ENCODE measurements at regions not wholly inside any gene's neighbourhood (a gene's known extent, or its start where the extent isn't known, plus 50 kb on each side); places are given as distances from the start of the nearest gene placed in this dataset.

DNA sequence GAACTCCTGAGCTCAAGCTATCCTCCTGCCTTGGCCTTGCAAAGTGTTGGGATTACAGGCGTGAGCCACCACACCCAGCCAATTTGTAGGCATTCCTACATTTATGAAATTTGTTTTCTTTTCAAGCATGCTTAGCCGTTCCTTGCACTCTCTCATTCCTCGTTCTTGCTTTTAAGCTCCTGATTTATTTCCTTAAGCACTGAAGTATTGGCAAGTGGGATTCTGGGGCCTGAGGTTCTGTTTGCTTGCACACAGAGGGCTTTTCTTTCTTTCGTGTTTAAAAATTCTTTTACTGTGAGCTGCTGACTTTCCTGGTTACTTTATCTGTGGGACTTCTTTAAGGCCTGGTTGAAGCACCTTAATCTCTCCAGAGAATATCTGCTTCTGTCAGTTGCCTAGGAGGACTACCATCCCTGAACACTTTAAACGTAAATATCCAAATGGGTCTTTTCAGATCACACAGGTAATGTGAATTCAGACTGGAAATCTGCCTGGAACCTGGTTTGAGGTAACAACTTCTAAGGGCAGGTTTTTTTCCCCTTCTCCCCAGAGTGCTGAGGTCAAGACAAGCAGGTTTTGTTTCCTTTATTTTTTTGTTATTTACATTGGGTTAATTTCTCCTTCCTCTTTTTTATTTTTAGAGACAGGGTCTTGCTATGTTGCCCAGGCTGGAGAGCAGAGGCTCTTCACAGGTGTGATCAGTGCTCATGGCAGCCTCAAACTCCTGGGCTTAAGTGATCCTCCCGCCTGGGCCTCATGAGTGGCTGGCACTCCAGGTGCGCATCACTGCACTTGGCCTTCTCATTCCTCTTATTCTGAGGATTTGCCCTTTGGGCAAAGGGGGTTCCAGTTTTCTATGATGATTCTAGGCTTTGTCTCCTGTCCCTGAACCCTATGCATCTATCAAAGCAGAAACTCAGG lies 102.9 kb downstream of the PFKFB3 start:
- no peak for DNase-seq
- Mint-ChIP-seq H3K4me1 (ENCODE audit: low read depth) (peaks cover 16% of the 10 kb centered on the region), H3K36me3 (ENCODE audit: low read depth) (peaks cover 3% of the 10 kb centered on the region), H3K9me3 (no peaks in the 10 kb centered on the region), H3K4me3 (no peak overlapping the region), H3K27me3 (ENCODE audit: low read depth) (no peaks in the 10 kb centered on the region), H3K27ac (no peak overlapping the region)
- CTCF ChIA-PET = interaction anchor here (0.7 kb wide), 1 partner anchor 52 kb away, joined by 3 read pairs; no protein-coding TSS in a partner anchor
- intact Hi-C loops (cut with micrococcal nuclease) = no loop called here

DNA sequence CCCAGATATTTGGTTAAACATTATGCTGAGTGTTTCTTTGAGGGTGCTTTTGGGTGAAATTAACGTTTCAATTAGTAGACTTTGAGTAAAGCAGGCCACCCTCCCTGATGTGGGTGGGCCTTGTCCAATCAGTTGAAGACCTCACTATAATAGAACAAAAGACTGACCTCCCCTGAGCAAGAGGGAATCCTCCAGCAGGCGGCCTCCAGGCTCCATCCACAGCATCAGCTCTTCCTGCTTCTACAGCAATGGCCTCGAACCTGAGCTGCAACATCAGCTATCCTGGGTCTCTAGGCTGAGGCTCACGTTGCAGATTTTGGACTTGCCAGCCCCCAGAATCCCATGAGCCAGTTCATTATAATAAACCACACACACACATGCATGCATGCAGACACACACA lies 104.2 kb downstream of the PFKFB3 start:
- Mint-ChIP-seq H3K4me1 (ENCODE audit: low read depth) (peaks cover 13% of the 10 kb centered on the region), H3K27me3 (ENCODE audit: low read depth) (no peaks in the 10 kb centered on the region), H3K27ac (no peak overlapping the region), H3K36me3 (ENCODE audit: low read depth) (peaks cover 3% of the 10 kb centered on the region), H3K4me3 (no peak overlapping the region), H3K9me3 (no peaks in the 10 kb centered on the region)
- DNase-seq = no peak
- CTCF ChIA-PET = no interaction called here
- intact Hi-C loops (cut with micrococcal nuclease) = no loop called here

DNA sequence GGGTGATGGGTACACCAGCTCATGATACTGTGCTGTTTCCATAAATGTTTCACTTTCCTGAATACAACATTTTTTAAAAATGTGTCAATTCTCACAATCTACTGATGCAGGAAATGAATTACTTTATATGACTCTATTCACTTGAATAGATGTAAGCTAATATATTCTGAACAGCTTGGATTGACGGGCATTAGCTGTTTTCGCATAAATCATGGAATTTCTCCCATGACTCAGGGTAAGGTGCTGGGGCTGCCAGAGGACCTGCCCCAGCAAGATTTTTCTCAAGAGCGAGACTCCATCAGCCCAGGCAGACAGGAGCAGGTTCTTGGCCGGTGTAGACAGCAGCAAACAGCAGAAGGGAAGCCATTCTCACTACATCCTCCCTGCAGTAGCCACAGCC lies 107.1 kb downstream of the PFKFB3 start:
- Mint-ChIP-seq H3K27me3 (ENCODE audit: low read depth) (no peaks in the 10 kb centered on the region), H3K27ac (no peak overlapping the region), H3K9me3 (no peaks in the 10 kb centered on the region), H3K4me1 (ENCODE audit: low read depth) (peaks cover 13% of the 10 kb centered on the region), H3K4me3 (no peak overlapping the region), H3K36me3 (ENCODE audit: low read depth) (peaks cover 3% of the 10 kb centered on the region)
- DNase-seq = no peak
- CTCF ChIA-PET = interaction anchor here (1.1 kb wide), 1 partner anchor 107 kb away, joined by 3 read pairs; the partner anchor contains the start of gene PFKFB3
- intact Hi-C loops (cut with micrococcal nuclease) = no loop called here

DNA sequence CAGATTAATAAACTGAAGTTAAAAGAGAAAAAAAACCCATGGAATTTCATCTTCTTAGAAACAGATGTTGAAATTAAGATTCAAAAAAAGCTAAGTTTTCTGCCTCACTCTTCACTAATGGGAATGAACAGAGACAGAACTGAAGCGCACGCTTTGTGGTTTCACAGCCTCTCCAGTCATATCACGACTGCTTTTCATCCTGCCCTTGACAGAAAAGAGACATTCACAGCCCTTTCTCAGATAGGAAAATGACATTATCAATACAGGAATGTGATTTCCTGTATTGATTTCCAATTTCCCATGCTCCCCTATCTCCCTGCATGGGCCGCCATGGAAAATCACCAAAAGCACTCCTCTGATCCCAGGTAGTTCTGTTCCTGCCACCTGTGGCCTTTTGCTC lies 108.2 kb downstream of the PFKFB3 start:
- CTCF ChIA-PET = interaction anchor here (0.6 to 1.1 kb wide), 3 partner anchors 94 to 282 kb away, joined by 3 to 4 read pairs (median 4); partner anchors contain the start of gene PFKFB3

DNA sequence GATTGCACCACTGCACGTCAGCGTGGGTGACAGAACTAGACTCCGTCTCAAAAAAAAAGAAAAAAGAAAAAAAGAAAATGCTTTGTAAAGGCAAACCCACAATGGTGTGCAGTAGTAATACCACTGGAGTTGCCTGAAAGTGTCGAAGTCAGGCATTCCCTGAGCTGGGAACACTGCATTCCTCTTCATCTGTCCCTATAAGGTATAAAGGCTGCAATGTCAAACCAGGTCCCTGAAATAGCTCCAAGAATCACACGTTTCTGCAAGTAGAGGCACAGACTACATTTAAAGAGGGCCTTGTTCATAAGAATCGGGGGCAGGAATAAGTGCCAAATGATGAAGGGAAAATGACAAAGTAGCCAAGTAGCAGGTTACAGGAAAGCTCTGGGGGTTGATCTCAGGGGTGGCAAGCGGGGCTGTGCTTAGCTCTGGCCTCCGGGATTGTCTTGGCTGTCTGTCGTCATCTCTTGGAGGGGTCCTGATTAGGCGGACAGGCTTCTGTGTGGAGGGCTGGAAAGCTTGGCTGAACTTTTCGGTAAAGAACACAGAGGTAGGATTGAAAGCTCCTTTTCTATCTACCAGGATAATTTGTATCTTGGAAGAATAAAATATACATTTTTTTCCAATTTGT lies 109.1 kb downstream of the PFKFB3 start:
- H3K27me3 Mint-ChIP-seq (ENCODE audit: low read depth) = no peaks in the 10 kb centered on the region
- no peaks in the 10 kb centered on the region for H3K9me3 Mint-ChIP-seq
- H3K36me3 Mint-ChIP-seq (ENCODE audit: low read depth) = peaks cover 3% of the 10 kb centered on the region
- no peak overlapping the region for H3K4me3 Mint-ChIP-seq
- intact Hi-C loops (cut with micrococcal nuclease) = no loop called here
- peaks cover 13% of the 10 kb centered on the region for H3K4me1 Mint-ChIP-seq (ENCODE audit: low read depth)
- no peak for DNase-seq
- CTCF ChIA-PET = interaction anchor here (0.7 to 1.7 kb wide), 2 partner anchors 32 to 78 kb away, joined by 3 to 4 read pairs; no protein-coding TSS in a partner anchor
- no peak overlapping the region for H3K27ac Mint-ChIP-seq

More for the DNA sequence above, 108.2 kb downstream of the PFKFB3 start:
- peak; percentile 65 for DNase-seq
- intact Hi-C loops (cut with micrococcal nuclease) = no loop called here
- Mint-ChIP-seq H3K27me3 (ENCODE audit: low read depth) (no peaks in the 10 kb centered on the region), H3K36me3 (ENCODE audit: low read depth) (peaks cover 3% of the 10 kb centered on the region), H3K27ac (peak overlapping the region; percentile 8), H3K9me3 (no peaks in the 10 kb centered on the region), H3K4me1 (ENCODE audit: low read depth) (peaks cover 13% of the 10 kb centered on the region), H3K4me3 (no peak overlapping the region)

DNA sequence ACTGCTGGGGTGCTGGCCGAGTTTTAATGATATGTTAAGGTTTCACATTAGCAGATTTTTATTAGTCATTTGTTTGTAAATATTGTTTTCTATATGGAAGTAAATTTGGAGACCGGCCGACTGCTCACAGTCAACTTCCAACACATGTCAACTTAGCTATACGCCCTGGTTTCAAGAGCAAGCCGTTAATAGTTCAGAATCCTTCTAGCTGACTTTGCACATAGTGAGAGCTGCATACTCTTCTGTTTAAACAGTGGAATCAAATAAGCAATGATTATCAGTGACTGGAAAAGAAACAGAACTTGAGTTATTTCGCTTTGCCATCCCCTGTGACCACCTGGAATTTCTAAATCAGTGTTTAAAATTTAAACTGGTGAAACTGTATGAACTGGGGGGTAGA lies 109.9 kb downstream of the PFKFB3 start:
- CTCF ChIA-PET = interaction anchor here (1.2 to 1.7 kb wide), 2 partner anchors 32 to 89 kb away, joined by 3 read pairs; no protein-coding TSS in a partner anchor
- H3K27ac Mint-ChIP-seq = no peak overlapping the region
- no peaks in the 10 kb centered on the region for H3K36me3 Mint-ChIP-seq (ENCODE audit: low read depth)
- H3K4me1 Mint-ChIP-seq (ENCODE audit: low read depth) = peaks cover 13% of the 10 kb centered on the region
- DNase-seq = no peak
- H3K27me3 Mint-ChIP-seq (ENCODE audit: low read depth) = no peaks in the 10 kb centered on the region
- H3K4me3 Mint-ChIP-seq = no peak overlapping the region
- intact Hi-C loops (cut with micrococcal nuclease) = no loop called here
- no peaks in the 10 kb centered on the region for H3K9me3 Mint-ChIP-seq

DNA sequence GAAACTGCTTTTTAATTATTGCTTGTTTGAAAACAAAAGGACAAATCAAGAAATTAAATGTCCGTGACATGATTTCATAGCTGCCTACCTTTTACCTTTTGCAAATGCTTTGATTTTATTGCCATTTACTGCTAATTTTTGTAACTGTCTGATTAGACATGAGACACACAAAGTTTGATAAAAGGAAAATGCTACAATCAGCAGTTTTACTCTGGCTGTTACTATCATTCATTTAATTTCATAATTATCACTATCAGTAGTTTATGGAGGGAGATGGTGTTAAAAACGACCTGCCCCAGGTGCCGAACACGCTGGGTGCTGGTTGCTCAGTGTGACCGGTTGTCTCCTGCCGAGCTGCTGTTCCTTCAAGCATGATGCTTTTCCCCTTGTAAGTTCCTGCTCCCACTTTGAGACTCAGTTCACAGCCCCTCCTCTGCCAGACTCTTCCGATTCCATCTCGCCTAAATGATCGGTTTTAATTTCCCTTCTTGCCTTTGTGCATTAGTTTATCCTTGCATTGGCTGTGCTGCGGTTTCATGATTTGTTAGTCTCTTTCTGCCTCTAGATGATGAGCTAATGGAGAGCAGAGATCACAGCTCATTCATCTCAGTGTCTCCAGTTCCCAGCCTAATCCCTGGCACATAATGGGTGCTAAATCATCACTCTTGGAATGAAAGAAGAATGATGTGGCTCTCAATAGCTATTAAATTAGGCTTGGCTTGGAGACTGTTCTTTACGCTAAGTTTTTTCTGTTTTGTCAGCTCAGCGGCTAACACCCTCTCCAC lies 110.6 kb downstream of the PFKFB3 start:
- Mint-ChIP-seq H3K27me3 (ENCODE audit: low read depth) (no peaks in the 10 kb centered on the region), H3K4me3 (no peak overlapping the region), H3K36me3 (ENCODE audit: low read depth) (peaks cover under 1% of the 10 kb centered on the region), H3K27ac (no peak overlapping the region), H3K9me3 (no peaks in the 10 kb centered on the region), H3K4me1 (ENCODE audit: low read depth) (peaks cover 13% of the 10 kb centered on the region)
- no peak for DNase-seq
- intact Hi-C loops (cut with micrococcal nuclease) = no loop called here
- CTCF ChIA-PET = interaction anchor here (1.2 to 1.7 kb wide), 2 partner anchors 31 to 88 kb away, joined by 3 read pairs; no protein-coding TSS in a partner anchor

DNA sequence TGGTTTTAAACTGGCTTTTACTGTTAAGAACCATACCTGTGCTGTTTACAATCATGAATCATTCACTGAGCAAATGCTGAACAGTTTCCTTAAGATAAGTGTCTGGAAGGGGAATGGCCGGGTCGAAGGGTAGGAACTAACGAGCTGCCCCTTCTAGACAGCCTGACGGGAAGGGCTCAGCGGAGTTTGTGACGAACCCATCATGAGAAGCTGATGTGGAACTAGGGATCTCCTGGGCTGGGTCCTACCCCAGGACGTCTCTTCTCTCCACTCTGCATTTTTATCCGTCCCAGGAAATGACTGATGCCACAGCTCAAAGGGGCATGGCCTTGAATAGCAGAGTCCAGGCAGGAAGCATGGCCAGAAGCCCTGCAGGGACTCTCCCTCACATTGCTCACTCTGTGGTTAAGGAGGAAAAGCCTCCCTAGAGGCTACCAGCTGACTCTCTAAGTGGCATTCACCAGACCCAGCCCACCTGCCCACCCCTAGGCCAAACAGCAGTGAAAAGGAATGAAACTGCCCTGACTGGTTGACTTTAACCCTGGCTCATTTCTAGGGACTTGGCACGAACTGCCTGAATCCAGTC lies 112.0 kb downstream of the PFKFB3 start:
- Mint-ChIP-seq H3K27me3 (ENCODE audit: low read depth) (no peaks in the 10 kb centered on the region), H3K9me3 (no peaks in the 10 kb centered on the region), H3K27ac (no peak overlapping the region), H3K4me1 (ENCODE audit: low read depth) (peaks cover 11% of the 10 kb centered on the region), H3K36me3 (ENCODE audit: low read depth) (peaks cover 6% of the 10 kb centered on the region), H3K4me3 (no peak overlapping the region)
- intact Hi-C loops (cut with micrococcal nuclease) = no loop called here
- DNase-seq = no peak
- CTCF ChIA-PET = interaction anchor here (0.6 kb wide), 1 partner anchor 40 kb away, joined by 3 read pairs; no protein-coding TSS in a partner anchor

DNA sequence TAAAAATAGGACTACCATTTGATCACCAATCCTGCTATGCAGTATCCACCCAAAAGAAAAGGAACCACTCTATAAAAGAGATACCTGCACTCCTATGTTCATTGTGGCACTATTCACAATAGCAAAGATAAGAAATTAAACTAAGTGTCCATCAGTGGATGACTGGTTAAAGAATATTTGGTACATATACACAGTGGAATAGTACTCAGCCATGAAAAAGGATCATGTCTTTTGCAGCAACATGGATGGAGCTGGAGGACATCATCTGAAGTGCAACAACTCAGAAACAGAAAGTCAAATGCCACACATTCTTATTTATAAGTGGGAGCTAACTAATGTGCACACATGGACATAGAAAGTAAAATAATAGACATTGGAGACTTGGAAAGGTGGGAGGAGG lies 116.4 kb downstream of the PFKFB3 start:
- DNase-seq = no peak
- no peaks in the 10 kb centered on the region for H3K9me3 Mint-ChIP-seq
- CTCF ChIA-PET = no interaction called here
- H3K27me3 Mint-ChIP-seq (ENCODE audit: low read depth) = no peaks in the 10 kb centered on the region
- no peaks in the 10 kb centered on the region for H3K4me1 Mint-ChIP-seq (ENCODE audit: low read depth)
- peaks cover 6% of the 10 kb centered on the region for H3K36me3 Mint-ChIP-seq (ENCODE audit: low read depth)
- no peak overlapping the region for H3K4me3 Mint-ChIP-seq
- H3K27ac Mint-ChIP-seq = no peak overlapping the region
- intact Hi-C loops (cut with micrococcal nuclease) = no loop called here

DNA sequence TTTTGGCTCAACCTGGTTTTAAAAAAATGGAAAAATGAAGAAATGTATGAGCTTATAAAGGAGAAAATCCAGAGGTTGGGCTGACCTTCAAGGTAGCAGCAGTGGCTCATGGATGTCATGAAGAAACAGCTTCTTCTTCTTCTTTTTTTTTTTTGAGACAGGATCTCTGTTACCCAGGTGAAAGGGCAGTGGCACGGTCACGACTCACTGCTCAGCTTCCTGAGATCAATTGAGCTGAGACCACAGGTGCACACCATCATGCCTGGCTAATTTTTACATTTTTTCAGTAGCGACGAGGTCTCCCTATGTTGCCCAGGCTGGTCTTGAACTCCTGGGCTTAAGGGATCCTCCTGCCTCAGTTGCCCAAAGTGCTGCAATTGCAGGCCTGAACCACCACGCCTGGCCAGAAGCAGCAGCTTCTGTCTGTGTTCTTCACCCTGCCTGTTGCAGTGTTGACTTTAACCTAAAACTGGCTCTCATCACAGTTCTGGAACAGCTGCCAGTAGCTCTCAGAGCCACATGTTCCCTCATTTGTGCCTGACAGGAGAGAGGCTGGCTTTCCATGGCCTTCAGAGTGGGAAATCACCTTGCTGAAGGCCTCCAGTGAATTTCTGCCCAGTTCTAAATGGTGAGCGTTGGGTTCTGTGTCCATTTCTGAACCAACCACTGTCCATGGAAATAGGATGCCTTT lies 117.7 kb downstream of the PFKFB3 start:
- Mint-ChIP-seq H3K4me3 (no peak overlapping the region), H3K9me3 (no peaks in the 10 kb centered on the region), H3K4me1 (ENCODE audit: low read depth) (no peaks in the 10 kb centered on the region), H3K27ac (no peak overlapping the region), H3K36me3 (ENCODE audit: low read depth) (peaks cover 6% of the 10 kb centered on the region), H3K27me3 (ENCODE audit: low read depth) (no peaks in the 10 kb centered on the region)
- no peak for DNase-seq
- CTCF ChIA-PET = no interaction called here
- intact Hi-C loops (cut with micrococcal nuclease) = no loop called here

DNA sequence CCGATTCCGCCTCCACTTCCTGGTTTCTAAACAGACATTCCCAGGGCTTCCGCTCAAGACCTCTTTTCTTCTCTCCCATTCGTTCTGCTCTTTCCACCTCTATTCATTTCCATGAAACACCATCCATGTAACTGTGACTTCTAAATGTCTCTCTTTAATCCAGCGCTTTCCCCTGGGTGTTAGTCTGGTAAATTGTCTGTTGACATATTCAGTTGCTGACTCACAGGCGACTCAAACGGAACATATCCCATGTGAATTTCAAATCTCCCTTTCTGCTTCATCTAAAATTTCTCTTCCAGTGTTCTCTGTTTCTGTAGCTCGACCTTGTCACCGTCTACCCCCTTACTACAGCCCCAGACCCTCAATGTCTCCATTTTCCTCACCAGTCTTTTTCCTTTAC lies 119.1 kb downstream of the PFKFB3 start:
- intact Hi-C loops (cut with micrococcal nuclease) = no loop called here
- H3K36me3 Mint-ChIP-seq (ENCODE audit: low read depth) = peaks cover 6% of the 10 kb centered on the region
- peak; percentile 27 for DNase-seq
- H3K9me3 Mint-ChIP-seq = no peaks in the 10 kb centered on the region
- CTCF ChIA-PET = no interaction called here
- no peak overlapping the region for H3K4me3 Mint-ChIP-seq
- H3K27ac Mint-ChIP-seq = no peak overlapping the region
- H3K27me3 Mint-ChIP-seq (ENCODE audit: low read depth) = no peaks in the 10 kb centered on the region
- H3K4me1 Mint-ChIP-seq (ENCODE audit: low read depth) = no peaks in the 10 kb centered on the region

Measured in activated naive CD4-positive, alpha-beta T cell treated with anti-CD3 and anti-CD28 coated beads for 36 hours (primary cell).